ENCODE measurements at regions not wholly inside any gene's neighbourhood (a gene's known extent, or its start where the extent isn't known, plus 50 kb on each side); places are given as distances from the start of the nearest gene placed in this dataset.

DNA sequence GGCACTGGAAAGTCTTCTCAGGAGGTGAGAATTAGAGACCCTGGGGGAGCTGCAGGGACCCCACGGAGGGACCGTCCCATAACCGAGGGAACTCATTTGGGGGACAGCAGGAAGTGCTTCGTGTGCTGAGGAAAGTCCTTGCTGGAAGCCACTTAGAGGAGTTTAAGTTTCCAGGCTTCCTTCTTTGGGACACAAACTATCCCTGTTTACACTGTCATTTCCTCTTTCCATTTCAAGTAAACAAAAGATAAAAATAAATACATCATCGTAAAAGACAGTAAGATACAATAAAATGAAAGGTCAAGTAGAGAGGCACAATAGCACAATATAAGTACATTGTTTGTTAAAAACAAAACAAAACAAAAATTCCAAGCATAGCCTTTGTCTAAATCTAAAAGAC lies 101.2 kb downstream of the TTLL2 start:
- no peak for TF ChIP-seq EP300 (IDR thresholded peaks at IDR 0.05)
- TF ChIP-seq, protein P1, sequence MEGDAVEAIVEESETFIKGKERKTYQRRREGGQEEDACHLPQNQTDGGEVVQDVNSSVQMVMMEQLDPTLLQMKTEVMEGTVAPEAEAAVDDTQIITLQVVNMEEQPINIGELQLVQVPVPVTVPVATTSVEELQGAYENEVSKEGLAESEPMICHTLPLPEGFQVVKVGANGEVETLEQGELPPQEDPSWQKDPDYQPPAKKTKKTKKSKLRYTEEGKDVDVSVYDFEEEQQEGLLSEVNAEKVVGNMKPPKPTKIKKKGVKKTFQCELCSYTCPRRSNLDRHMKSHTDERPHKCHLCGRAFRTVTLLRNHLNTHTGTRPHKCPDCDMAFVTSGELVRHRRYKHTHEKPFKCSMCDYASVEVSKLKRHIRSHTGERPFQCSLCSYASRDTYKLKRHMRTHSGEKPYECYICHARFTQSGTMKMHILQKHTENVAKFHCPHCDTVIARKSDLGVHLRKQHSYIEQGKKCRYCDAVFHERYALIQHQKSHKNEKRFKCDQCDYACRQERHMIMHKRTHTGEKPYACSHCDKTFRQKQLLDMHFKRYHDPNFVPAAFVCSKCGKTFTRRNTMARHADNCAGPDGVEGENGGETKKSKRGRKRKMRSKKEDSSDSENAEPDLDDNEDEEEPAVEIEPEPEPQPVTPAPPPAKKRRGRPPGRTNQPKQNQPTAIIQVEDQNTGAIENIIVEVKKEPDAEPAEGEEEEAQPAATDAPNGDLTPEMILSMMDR (IDR thresholded peaks at IDR 0.05), result no peak
